SK-N-SH (cell line): ENCODE measurements at regions not wholly inside any gene's neighbourhood (a gene's known extent, or its start where the extent isn't known, plus 50 kb on each side); places are given as distances from the start of the nearest gene placed in this dataset.

Experiments used
- CTCF ChIP-seq: fragments of 200-600 bp; sonication (generic); IDR thresholded peaks from 2 replicates; pipeline ENCODE4 v1.6.1; 2017; ENCODE audit warnings: antibody characterized with exemption, mild to moderate bottlenecking, moderate library complexity
- ELF1 ChIP-seq: IDR thresholded peaks from 2 replicates; pipeline ENCODE4 v1.4.0; 2012
- FOXM1 ChIP-seq: IDR thresholded peaks from 2 replicates; pipeline ENCODE4 v1.4.0; 2012; ENCODE audit warnings: low read depth, mild to moderate bottlenecking
- GABPA ChIP-seq: IDR thresholded peaks from 2 replicates; pipeline ENCODE4 v1.4.0; 2012; ENCODE audit warnings: low read depth, mild to moderate bottlenecking
- MEF2A ChIP-seq: IDR thresholded peaks from 2 replicates; pipeline ENCODE4 v1.4.0; 2012; ENCODE audit warnings: low read depth, borderline replicate concordance
- NRF1 ChIP-seq: IDR thresholded peaks from 2 replicates; pipeline ENCODE4 v1.6.1; 2012; ENCODE audit warnings: low read depth, mild to moderate bottlenecking, low read length
- PBX3 ChIP-seq: IDR thresholded peaks from 2 replicates; pipeline ENCODE4; 2012
- RAD21 ChIP-seq: IDR thresholded peaks from 2 replicates; pipeline ENCODE4 v1.6.1; 2012; ENCODE audit warnings: mild to moderate bottlenecking, low read length
- RCOR1 ChIP-seq: fragments of 150-350 bp; IDR thresholded peaks from 2 replicates; pipeline ENCODE4 v1.6.1; 2017; ENCODE audit warnings: antibody characterized with exemption, low read length
- REST ChIP-seq: IDR thresholded peaks from 2 replicates; pipeline ENCODE4 v1.6.1; 2012; ENCODE audit warnings: mild to moderate bottlenecking, low read depth, low read length, moderate library complexity
- RXRA ChIP-seq: IDR thresholded peaks from 2 replicates; pipeline ENCODE4 v1.4.0; 2012; ENCODE audit warnings: low read depth, mild to moderate bottlenecking, borderline replicate concordance
- SIN3A ChIP-seq: IDR thresholded peaks from 2 replicates; pipeline ENCODE4 v1.6.1; 2012; ENCODE audit warnings: low read depth, mild to moderate bottlenecking, low read length, moderate library complexity, borderline replicate concordance
- TCF12 ChIP-seq: IDR thresholded peaks from 2 replicates; pipeline ENCODE4 v1.4.0; 2012

- TF ChIP-seq CTCF (no peak), SIN3A (no peak), RXRA (no peak), TCF12 (no peak), RCOR1 (no peak), REST (no peak), PBX3 (no peak), ELF1 (no peak), MEF2A (no peak), GABPA (no peak), FOXM1 (no peak), NRF1 (no peak), RAD21 (no peak)
These were observed 2096.3 kb upstream of the C9orf72 start for GRCh38 chr9:29669613-29670012.
